ENCODE measurements at regions not wholly inside any gene's neighbourhood (a gene's known extent, or its start where the extent isn't known, plus 50 kb on each side); places are given as distances from the start of the nearest gene placed in this dataset.
A peak's percentile ranks its signal among the peaks of the same experiment; 100 is the strongest.

DNA sequence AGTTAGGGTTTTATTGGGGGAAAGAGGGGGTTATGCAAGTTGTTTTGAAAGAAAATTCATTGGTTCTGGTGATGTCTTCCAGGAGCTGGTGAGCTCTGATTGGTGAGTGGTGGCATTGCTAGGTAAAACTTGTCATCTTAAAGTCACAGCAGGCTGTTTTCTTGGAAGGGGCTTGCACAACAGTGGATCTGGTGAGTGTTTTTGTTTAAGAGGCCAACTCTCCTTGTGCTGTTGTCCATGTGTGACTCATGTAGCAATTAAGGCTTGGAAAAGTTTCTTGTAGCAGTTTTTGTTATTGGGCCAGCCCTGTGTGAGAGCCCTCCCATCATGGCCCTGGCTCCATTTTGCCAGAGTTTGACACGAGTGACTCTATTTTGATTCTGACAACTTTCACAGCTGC, 109.4 kb downstream of the RFC3 start:
- no peaks in the 10 kb centered on the region for H3K36me3 ChIP-seq
- no peaks in the 10 kb centered on the region for H3K27me3 ChIP-seq
- no peak for DNase-seq
- H3K4me3 ChIP-seq = no peak overlapping the region
- no peak overlapping the region for H3K27ac ChIP-seq
- no peaks in the 10 kb centered on the region for H3K9me3 ChIP-seq
- no peaks in the 10 kb centered on the region for H3K4me1 ChIP-seq
- no peak for TF ChIP-seq POLR2A (IDR thresholded peaks at IDR 0.05)
- TF ChIP-seq, protein P1, sequence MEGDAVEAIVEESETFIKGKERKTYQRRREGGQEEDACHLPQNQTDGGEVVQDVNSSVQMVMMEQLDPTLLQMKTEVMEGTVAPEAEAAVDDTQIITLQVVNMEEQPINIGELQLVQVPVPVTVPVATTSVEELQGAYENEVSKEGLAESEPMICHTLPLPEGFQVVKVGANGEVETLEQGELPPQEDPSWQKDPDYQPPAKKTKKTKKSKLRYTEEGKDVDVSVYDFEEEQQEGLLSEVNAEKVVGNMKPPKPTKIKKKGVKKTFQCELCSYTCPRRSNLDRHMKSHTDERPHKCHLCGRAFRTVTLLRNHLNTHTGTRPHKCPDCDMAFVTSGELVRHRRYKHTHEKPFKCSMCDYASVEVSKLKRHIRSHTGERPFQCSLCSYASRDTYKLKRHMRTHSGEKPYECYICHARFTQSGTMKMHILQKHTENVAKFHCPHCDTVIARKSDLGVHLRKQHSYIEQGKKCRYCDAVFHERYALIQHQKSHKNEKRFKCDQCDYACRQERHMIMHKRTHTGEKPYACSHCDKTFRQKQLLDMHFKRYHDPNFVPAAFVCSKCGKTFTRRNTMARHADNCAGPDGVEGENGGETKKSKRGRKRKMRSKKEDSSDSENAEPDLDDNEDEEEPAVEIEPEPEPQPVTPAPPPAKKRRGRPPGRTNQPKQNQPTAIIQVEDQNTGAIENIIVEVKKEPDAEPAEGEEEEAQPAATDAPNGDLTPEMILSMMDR (IDR thresholded peaks at IDR 0.05) = no peak

DNA sequence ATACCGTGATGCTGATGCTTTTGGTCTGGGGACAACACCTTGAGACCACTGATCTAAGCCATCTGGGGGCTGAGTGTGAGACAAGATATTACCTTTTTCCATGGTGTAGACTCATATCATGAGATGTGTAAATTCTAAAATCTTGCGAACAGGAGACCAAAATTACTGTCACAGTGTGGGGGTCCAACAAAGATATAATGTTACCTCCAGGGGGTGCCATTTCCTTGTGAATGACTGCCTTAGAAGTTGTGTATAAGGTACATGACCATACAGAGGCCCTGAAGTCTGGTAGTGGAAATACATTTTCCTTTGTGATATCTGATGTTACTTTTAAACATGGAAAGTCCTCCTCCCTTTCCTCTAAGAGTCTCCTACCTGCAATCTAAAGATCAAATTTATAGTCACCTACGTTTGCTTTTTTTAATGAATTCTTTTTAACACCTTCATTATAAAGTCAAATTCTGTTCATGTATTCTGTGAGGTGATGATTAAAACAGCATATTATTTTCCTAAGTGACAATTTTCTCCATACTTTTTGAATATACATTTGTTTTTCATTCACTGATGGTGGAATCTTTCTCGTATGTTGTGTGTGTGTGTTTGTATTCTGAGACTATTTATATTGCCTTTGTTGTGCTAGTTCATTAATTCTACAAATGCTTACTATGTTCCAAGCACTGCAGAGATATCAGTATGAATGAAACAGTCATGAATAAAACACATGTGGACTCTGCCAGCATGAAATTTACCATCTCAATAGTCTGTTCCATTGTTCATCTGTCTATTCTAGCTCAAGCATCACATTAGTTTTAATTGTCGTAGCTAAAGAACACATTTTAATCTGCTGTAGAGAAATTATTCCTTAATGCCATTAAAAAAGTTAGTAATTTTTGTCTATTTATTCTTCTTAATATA, 113.7 kb downstream of the RFC3 start:
- H3K4me3 ChIP-seq = no peak overlapping the region
- H3K9me3 ChIP-seq = no peaks in the 10 kb centered on the region
- TF ChIP-seq, protein P1 (IDR thresholded peaks at IDR 0.05) = peak in 4 of 6 experiments; percentile 20 to 53 (median 50)
- no peak for TF ChIP-seq POLR2A (IDR thresholded peaks at IDR 0.05)
- no peaks in the 10 kb centered on the region for H3K4me1 ChIP-seq
- H3K27ac ChIP-seq = no peak overlapping the region
- no peaks in the 10 kb centered on the region for H3K36me3 ChIP-seq
- no peaks in the 10 kb centered on the region for H3K27me3 ChIP-seq
- no peak for DNase-seq

DNA sequence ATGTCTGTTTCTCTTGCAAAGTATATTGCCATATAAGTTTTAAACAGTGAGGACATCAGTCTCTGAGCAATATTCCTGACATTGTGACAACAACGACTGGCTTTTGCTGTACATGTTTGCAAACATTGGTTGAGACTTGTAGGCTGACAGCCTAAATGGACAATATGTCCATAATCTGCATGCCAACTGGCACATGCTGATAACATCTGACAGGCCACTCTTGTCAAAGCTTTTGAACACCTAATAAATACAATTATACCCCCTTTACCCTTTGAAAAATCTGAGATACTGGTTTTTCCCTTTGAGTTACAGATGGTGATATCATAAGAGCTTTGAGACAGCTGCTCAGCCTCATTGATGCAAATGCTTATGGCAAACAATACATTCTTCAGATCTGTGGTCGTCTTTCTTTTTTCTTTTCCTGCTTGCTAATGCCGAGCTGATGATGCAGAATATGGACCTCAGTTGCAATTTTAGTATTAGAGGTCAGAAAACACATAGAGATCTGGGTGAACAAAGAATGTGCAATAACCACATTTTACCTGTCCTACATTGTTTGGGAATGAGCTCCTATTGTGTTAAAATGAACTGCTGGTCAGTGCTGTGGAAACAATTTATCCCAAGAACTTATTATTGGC, 114.9 kb downstream of the RFC3 start:
- H3K9me3 ChIP-seq = no peaks in the 10 kb centered on the region
- no peak for DNase-seq
- TF ChIP-seq POLR2A (IDR thresholded peaks at IDR 0.05) = no peak
- TF ChIP-seq, protein P1 (IDR thresholded peaks at IDR 0.05) = no peak
- H3K4me3 ChIP-seq = no peak overlapping the region
- no peaks in the 10 kb centered on the region for H3K36me3 ChIP-seq
- H3K4me1 ChIP-seq = no peaks in the 10 kb centered on the region
- no peaks in the 10 kb centered on the region for H3K27me3 ChIP-seq
- no peak overlapping the region for H3K27ac ChIP-seq

DNA sequence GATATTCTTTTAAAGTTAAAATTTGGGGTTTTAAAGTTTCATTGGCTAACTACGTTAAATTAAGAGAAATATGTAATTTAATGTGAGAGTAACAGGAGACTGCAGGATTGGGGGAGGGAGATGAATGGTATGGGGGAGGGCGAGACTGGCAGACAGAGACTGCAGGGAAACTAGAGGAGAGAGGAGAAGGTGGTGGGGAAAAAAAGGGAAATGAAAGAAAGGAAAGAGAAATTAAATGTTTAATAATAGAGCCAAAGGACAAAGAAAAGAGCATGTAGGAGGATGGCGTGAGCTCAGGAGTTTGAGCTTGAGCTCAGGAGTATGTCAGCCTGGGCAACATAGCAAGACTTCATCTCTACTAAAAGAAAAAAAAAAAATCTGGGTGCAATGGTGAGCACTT, 115.9 kb downstream of the RFC3 start:
- H3K27me3 ChIP-seq = no peaks in the 10 kb centered on the region
- TF ChIP-seq, protein P1 (IDR thresholded peaks at IDR 0.05) = no peak
- no peak for TF ChIP-seq POLR2A (IDR thresholded peaks at IDR 0.05)
- H3K4me1 ChIP-seq = no peaks in the 10 kb centered on the region
- no peak for DNase-seq
- H3K36me3 ChIP-seq = no peaks in the 10 kb centered on the region
- H3K27ac ChIP-seq = no peak overlapping the region
- no peaks in the 10 kb centered on the region for H3K9me3 ChIP-seq
- no peak overlapping the region for H3K4me3 ChIP-seq

DNA sequence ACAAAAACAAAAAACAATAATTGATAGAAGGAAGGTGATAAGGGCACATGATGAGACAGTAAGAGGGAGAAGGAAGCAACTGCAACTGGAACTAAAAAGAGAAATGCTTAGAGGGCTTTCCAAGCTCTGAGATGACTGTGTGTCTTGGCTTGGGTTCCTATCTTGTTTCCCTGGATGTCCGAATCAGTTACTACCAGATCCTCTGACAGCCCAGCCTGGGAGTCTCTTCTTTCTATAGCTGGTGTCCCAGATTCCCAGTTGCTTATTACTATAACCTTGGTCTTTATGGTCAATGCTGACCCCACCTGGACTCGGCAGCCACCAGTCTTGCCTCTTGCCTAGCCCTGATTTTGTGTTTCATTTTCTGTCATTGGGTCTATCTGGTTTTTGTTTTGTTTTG, 116.4 kb downstream of the RFC3 start:
- Histone ChIP-seq H3K9me3 (no peaks in the 10 kb centered on the region), H3K27me3 (no peaks in the 10 kb centered on the region), H3K27ac (no peak overlapping the region), H3K4me1 (no peaks in the 10 kb centered on the region), H3K36me3 (no peaks in the 10 kb centered on the region), H3K4me3 (no peak overlapping the region)
- TF ChIP-seq, protein P1 (IDR thresholded peaks at IDR 0.05) = no peak
- TF ChIP-seq POLR2A (IDR thresholded peaks at IDR 0.05) = no peak
- DNase-seq = no peak

Measured in Peyer's patch (tissue), 4 donors.